ENCODE measurements at regions not wholly inside any gene's neighbourhood (a gene's known extent, or its start where the extent isn't known, plus 50 kb on each side); places are given as distances from the start of the nearest gene placed in this dataset.

GRCh38 chr12:88306471-88307069 is 164.5 kb downstream of the TMTC3 start:
- TF ChIP-seq CTCF (IDR thresholded peaks at IDR 0.05; ENCODE audit: borderline replicate concordance, extremely low read depth, low read length, poor library complexity, severe bottlenecking): no peak
- TF ChIP-seq EZH2 (IDR thresholded peaks at IDR 0.05; ENCODE audit: borderline replicate concordance, low read depth, low read length, severe bottlenecking): no peak

Measured in DND-41 (cell line).